Endodermal cell (in vitro differentiated cells): ENCODE measurements at regions not wholly inside any gene's neighbourhood (a gene's known extent, or its start where the extent isn't known, plus 50 kb on each side); places are given as distances from the start of the nearest gene placed in this dataset.

ENCODE experiments used
- DNase-seq: peaks from one replicate; pipeline ENCODE4 v3.0.0-alpha.2; 2017
- H3K27ac ChIP-seq: 2 replicates; pipeline ENCODE4 v1.5.1; 2013; ENCODE audit warnings: mild to moderate bottlenecking, low read depth, low read length, moderate library complexity
- H3K27me3 ChIP-seq: 2 replicates; pipeline ENCODE4 v1.6.1; 2013; ENCODE audit warnings: mild to moderate bottlenecking, low read length, moderate library complexity; ENCODE audit not compliant: insufficient read depth, control insufficient read depth, poor library complexity, severe bottlenecking
- H3K36me3 ChIP-seq: 2 replicates; pipeline ENCODE4 v1.7.0; 2013; ENCODE audit warnings: mild to moderate bottlenecking, low read length, moderate library complexity; ENCODE audit not compliant: control insufficient read depth, insufficient read depth
- H3K4me1 ChIP-seq: one replicate; pipeline ENCODE4 v1.7.0; 2013; ENCODE audit warnings: low read length; ENCODE audit not compliant: control insufficient read depth, insufficient read depth
- H3K4me3 ChIP-seq: 2 replicates; pipeline ENCODE4 v1.5.1; 2013; ENCODE audit warnings: mild to moderate bottlenecking, low read length, moderate library complexity
- H3K9ac ChIP-seq: 2 replicates; pipeline ENCODE4 v1.6.1; 2013; ENCODE audit warnings: mild to moderate bottlenecking, low read length, moderate library complexity; ENCODE audit not compliant: poor library complexity, severe bottlenecking; ENCODE audit errors: extremely low read depth
- H3K9me3 ChIP-seq: 2 replicates; pipeline ENCODE4 v1.6.1; 2013; ENCODE audit warnings: mild to moderate bottlenecking, low read length, moderate library complexity; ENCODE audit not compliant: control insufficient read depth
- H3K27ac Mint-ChIP-seq: 2 replicates; pipeline ENCODE4 v1.8.0; 2020; ENCODE audit warnings: mixed read lengths
- H3K27me3 Mint-ChIP-seq: 2 replicates; pipeline ENCODE4 v1.8.0; 2021; ENCODE audit warnings: mild to moderate bottlenecking, mixed read lengths; ENCODE audit not compliant: insufficient read depth
- H3K36me3 Mint-ChIP-seq: 2 replicates; pipeline ENCODE4 v1.8.0; 2020; ENCODE audit warnings: low read depth, mixed read lengths
- H3K4me1 Mint-ChIP-seq: 2 replicates; pipeline ENCODE4 v1.8.0; 2020; ENCODE audit warnings: mixed read lengths
- H3K4me3 Mint-ChIP-seq: 2 replicates; pipeline ENCODE4 v1.8.0; 2020; ENCODE audit warnings: mild to moderate bottlenecking, moderate library complexity, mixed read lengths
- H3K9me3 Mint-ChIP-seq: 2 replicates; pipeline ENCODE4 v1.8.0; 2020; ENCODE audit warnings: mild to moderate bottlenecking, mixed read lengths
- CTCF ChIP-seq: fragments of 200-600 bp; sonication (generic); conservative IDR thresholded peaks from 2 replicates; pipeline ENCODE4 v1.5.0; 2021; ENCODE audit warnings: antibody characterized with exemption, mild to moderate bottlenecking
- WGBS, 2 experiments: methylation state at CpG; one replicate each; pipeline versions ENCODE4 v1.1.5 to v1.1.7; 2013; ENCODE audit warnings: missing lambda C conversion rate in 2 of 2, mixed read lengths in 1 of 2; ENCODE audit not compliant: insufficient coverage in 1 of 2, insufficient read length in 1 of 2; 5-methylcytosine and 5-hydroxymethylcytosine counted together

GRCh38 chr10:16105082-16105481 is 244.8 kb upstream of the MINDY3 start:
- H3K4me1 Mint-ChIP-seq = peaks cover 8% of the 10 kb centered on the region
- peaks cover 5% of the 10 kb centered on the region for H3K4me1 ChIP-seq
- H3K9ac ChIP-seq = no peak overlapping the region
- H3K27me3 ChIP-seq = no peaks in the 10 kb centered on the region
- H3K4me3 Mint-ChIP-seq = no peak overlapping the region
- no peaks in the 10 kb centered on the region for H3K36me3 ChIP-seq
- DNase-seq = no peak
- H3K4me3 ChIP-seq = no peak overlapping the region
- no peak overlapping the region for H3K27ac Mint-ChIP-seq
- H3K9me3 Mint-ChIP-seq = no peaks in the 10 kb centered on the region
- no peaks in the 10 kb centered on the region for H3K9me3 ChIP-seq
- 90 to 97% methylated on average over 1 to 3 of the region's 3 CpGs for WGBS, 2 experiments
- H3K27ac ChIP-seq = no peak overlapping the region
- no peaks in the 10 kb centered on the region for H3K27me3 Mint-ChIP-seq
- no peaks in the 10 kb centered on the region for H3K36me3 Mint-ChIP-seq
- no peak for TF ChIP-seq CTCF

GRCh38 chr10:16116404-16117304 is 256.3 kb upstream of the MINDY3 start:
- Histone ChIP-seq H3K4me1 (no peaks in the 10 kb centered on the region), H3K27ac (no peak overlapping the region), H3K36me3 (no peaks in the 10 kb centered on the region), H3K9ac (no peak overlapping the region), H3K9me3 (no peaks in the 10 kb centered on the region), H3K27me3 (no peaks in the 10 kb centered on the region), H3K4me3 (no peak overlapping the region)
- Mint-ChIP-seq H3K4me1 (no peaks in the 10 kb centered on the region), H3K27me3 (no peaks in the 10 kb centered on the region), H3K27ac (no peak overlapping the region), H3K4me3 (no peak overlapping the region), H3K36me3 (no peaks in the 10 kb centered on the region), H3K9me3 (no peaks in the 10 kb centered on the region)
- peak; percentile 59 for DNase-seq
- 73 to 74% methylated on average over 5 to 10 of the region's 11 CpGs for WGBS, 2 experiments
- TF ChIP-seq CTCF = peak; percentile 85

DNA sequence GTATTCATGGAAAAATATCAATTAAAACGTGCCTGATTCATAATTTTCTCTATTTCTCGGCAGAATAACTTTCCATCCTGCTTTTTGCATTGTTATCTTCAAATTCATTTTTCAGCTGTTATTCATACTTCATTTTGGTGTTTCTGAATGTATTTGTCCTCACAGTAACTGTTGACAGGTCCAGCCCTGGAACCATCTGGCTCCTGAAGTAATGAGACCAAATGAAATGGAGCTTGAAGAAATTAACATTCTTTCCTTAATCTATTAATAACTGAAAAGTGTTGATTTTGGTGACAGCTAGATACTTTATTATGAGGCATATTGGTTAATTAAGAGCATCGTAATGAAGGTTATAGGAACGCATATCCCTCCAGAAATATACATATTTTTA is 257.0 kb upstream of the MINDY3 start:
- Histone ChIP-seq H3K27me3 (no peaks in the 10 kb centered on the region), H3K27ac (no peak overlapping the region), H3K36me3 (no peaks in the 10 kb centered on the region), H3K4me1 (no peaks in the 10 kb centered on the region), H3K9me3 (no peaks in the 10 kb centered on the region), H3K4me3 (no peak overlapping the region), H3K9ac (no peak overlapping the region)
- no peak for TF ChIP-seq CTCF
- no peaks in the 10 kb centered on the region for H3K4me1 Mint-ChIP-seq
- no peaks in the 10 kb centered on the region for H3K36me3 Mint-ChIP-seq
- H3K27me3 Mint-ChIP-seq = no peaks in the 10 kb centered on the region
- WGBS, 2 experiments = 89% methylated on average over 3 of the region's 4 CpGs; no CpG with 5 or more reads in 1 of the 2 experiments
- H3K27ac Mint-ChIP-seq = no peak overlapping the region
- H3K4me3 Mint-ChIP-seq = no peak overlapping the region
- no peak for DNase-seq
- no peaks in the 10 kb centered on the region for H3K9me3 Mint-ChIP-seq
